ENCODE measurements at regions not wholly inside any gene's neighbourhood (a gene's known extent, or its start where the extent isn't known, plus 50 kb on each side); places are given as distances from the start of the nearest gene placed in this dataset.
"Not testable (repeated sequence)": the region's sequence is repeated elsewhere in the genome, so short reads cannot be mapped to it uniquely, and the experiment has no call there.

DNA sequence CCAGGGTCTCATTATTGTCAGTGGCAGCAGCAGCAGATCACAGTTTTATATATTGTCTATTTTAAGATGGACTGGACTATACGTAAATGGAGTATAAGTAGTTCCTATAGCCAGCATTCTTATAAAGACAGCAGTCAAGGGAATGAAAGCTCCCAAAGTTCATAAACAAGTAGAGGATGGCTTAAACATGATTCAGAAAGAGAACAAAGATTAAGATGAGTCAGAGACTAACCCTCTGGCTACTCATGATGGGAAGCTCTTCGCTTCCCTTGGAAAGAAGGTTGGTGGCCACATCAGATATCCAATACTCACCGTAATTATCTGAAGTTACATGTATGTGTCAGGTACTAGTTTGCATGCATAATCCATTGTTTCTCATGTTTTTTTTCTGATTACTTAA is 277.0 kb downstream of the INHBA start:
- DNase-seq (ENCODE audit: low spot score): no peak

DNA sequence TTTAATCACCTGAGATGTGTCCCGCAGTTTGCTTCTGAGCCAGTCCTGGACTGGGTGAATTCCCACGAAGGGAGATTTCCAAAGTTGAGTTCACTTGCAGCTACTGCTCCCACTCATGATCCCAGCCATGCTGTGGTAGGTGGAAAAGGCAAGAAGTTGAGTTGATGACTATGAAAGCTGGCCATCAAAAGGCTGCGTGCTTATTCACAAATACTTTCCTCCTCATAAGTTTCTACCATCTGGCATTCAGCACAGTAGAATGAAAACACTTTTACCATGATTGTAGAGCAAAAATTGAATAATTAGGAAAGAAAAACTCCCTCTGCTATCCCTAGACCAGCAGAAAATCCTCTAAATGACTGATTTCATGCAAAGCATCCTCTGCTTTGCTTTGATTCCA is 281.8 kb downstream of the INHBA start:
- no peak for DNase-seq (ENCODE audit: low spot score)

DNA sequence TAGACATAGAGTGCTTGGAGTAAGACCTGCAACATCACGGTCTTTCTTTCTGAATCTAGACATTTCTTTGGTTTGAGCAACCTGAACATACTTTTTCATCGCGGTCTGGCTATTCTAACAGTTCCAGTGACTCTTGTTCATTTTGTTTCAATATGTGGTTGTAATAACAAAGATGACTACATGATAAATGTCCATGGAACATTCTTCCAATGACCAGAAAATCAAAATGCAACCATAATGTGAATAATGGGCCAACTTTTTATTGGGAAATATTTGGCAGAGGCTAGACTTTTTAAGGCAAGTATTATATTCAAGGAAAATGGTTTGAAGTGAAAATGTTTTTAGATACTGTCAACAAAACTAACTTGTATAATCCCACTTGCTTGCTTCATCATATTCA is 282.5 kb downstream of the INHBA start:
- no peak for DNase-seq (ENCODE audit: low spot score)

DNA sequence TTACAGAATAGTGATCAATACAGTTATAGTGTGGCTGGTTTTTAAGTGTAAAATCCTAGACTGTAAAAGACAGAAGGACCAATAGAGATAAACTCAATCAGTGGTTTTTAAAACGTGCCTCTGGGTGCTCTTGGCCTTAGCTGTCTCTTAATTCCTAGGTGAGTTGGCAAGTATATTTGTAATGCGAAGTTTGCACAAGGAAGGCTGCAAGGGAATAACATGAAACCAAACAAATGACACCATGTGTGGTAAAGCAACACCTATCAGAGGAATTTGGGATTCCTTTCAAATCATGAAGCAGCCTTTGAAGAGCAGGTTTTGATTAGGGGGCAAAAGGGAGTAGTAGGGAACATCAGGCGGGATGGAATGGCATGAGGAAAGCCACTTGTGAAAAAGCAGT is 284.6 kb downstream of the INHBA start:
- DNase-seq (ENCODE audit: low spot score): no peak

GRCh38 chr7:41416208-41416595 is 286.7 kb downstream of the INHBA start:
- DNase-seq (ENCODE audit: low spot score): no peak

GRCh38 chr7:41415471-41416207 is 287.3 kb downstream of the INHBA start:
- DNase-seq (ENCODE audit: low spot score): no peak

DNA sequence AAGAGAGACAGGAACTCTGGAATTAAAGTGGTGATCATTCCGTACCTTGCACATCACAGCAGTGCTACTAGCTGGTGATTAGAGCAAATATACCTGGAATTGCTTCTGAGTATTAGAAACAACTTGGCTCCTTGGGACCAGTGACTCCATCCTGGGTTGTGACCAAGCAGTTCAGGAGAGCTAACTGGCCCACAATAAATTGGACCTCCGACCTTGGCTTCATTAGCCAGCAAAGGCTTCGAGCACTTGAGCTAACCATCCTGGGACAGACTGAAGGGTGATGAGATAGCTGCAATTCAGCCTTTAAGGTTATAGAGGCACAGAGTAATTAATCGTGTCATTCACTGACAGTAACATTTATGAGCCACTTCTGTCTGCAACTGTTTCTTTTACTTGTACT is 287.8 kb downstream of the INHBA start:
- DNase-seq (ENCODE audit: low spot score): no peak

DNA sequence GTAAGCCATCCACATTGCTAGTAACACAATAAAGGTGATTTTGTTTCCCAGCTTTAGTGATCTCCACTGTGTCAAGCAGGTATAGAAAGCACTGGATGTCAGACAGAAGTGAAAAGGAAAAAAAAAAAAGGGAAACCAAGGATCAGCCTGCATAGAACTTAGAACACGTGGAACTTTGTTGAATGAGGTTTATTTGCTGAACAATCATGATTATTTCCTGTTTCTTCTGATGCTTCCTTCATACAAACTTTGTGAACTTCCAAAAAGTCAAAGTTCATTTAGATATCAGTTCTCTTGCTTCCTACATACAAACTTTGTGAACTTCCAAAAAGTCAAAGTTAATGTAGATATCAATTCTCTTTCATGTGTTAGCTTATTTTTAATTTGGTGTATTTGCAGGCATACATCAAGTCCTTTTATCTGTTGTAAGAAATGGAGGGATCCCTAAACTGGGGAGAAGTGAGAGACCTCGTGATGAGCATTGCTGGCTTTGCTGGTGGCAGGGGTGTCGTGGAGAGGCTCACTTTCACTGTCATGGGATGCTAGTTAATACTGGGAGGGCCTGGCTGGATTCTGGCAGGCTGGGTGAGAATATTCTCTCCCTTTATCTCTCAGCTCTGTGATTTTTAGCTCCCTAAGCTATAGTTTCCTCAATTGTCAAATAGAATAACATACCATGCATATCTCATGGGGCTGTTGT is 298.4 kb downstream of the INHBA start:
- no peak for DNase-seq (ENCODE audit: low spot score)

DNA sequence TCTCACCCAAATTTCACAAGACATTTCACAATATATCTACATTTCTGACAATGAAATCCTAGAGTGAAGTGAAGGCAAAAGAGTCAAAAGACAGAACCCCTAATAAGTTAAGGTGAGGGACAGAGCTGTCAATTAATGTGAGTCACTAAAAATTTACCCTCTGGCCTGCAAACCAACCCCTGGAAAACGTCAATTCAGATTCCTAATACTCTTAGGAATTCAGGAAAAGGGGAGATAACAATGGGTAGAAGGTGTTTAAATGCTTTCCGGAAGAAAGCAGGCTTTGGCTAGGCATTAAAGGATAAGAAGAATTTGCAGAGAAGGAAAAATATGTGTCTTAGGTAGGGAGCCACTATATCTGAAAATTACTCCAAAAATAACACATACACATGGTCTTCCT is 299.6 kb downstream of the INHBA start:
- no peak for DNase-seq (ENCODE audit: low spot score)

- DNase-seq (ENCODE audit: low spot score): no peak
These were observed 301.1 kb downstream of the INHBA start for GRCh38 chr7:41401833-41402232.

- DNase-seq (ENCODE audit: low spot score): no peak
These were observed 303.7 kb downstream of the INHBA start for GRCh38 chr7:41399171-41399570.

DNA sequence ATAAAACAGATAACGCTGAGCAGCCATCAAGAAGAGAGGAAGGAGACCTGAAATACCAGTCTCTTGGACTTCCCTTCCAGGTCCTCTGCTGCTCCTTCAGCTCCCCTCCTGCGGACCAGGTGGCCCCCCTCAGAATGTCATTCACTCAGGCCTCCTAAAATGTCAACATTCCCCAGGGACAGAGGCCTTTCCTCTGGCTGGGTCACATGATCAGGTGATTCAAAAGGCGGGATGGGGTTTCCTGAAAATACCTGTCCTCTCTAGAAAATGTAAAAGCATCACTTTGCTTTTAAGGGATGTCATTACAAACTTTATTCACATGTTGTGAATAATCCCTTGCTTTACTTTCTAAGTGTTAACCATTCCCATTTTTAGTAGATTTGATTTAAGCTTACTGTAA is 311.1 kb downstream of the INHBA start:
- no peak for DNase-seq (ENCODE audit: low spot score)

GRCh38 chr7:41388933-41389332 is 314.0 kb downstream of the INHBA start:
- DNase-seq (ENCODE audit: low spot score): not testable (repeated sequence)

GRCh38 chr7:41385996-41386395 is 316.9 kb downstream of the INHBA start:
- DNase-seq (ENCODE audit: low spot score): no peak

GRCh38 chr7:41384418-41384817 is 318.5 kb downstream of the INHBA start:
- DNase-seq (ENCODE audit: low spot score): no peak

GRCh38 chr7:41383596-41383995 is 319.3 kb downstream of the INHBA start:
- DNase-seq (ENCODE audit: low spot score): no peak

GRCh38 chr7:41378156-41378555 is 324.7 kb downstream of the INHBA start:
- no peak for DNase-seq (ENCODE audit: low spot score)

DNA sequence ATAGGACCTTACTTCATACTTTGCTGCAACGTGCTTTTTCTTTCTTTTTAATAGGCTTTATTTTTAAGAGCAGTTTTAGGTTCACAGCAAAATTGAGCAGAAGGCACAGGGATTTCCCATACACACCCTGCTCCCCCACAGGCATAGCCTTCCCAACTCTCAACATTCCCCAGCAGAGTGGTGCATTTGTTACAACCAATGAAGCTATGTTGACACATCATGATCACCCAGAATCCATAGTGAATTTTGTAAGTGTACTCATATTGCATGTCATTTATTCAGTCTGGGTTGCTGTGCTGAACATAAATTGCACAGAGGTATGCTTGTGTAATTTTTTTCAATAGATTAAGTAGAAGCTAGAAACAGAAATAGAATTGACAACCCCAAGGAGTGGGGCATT is 327.3 kb downstream of the INHBA start:
- no peak for DNase-seq (ENCODE audit: low spot score)

- no peak for DNase-seq (ENCODE audit: low spot score)
These were observed 328.6 kb downstream of the INHBA start for GRCh38 chr7:41374150-41374848.

GRCh38 chr7:41367967-41368882 is 334.7 kb downstream of the INHBA start:
- DNase-seq (ENCODE audit: low spot score): no peak

DNA sequence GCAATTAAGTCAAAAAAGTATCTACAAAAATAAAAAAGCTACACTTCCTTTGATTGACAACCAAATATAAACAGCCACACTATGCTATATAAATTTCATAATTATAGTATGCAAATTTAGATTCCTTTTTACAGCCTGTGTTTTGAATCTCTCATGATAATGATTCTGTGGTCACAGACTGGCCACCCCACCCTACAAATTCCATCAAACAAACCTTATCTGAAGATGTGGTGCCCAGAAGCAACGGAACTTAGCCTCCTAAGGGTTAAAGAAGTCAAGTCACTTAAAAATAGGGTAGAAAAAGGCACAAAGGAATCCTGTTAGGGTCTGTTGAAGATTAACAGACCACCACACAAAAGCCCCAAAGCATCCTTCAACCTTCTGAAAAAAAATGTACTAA is 351.8 kb downstream of the INHBA start:
- DNase-seq (ENCODE audit: low spot score): no peak

- DNase-seq (ENCODE audit: low spot score): no peak
These were observed 356.0 kb downstream of the INHBA start for GRCh38 chr7:41346878-41347277.

Data from hematopoietic multipotent progenitor cell treated with erythropoietin and hydrocortisone succinate and interleukin-3 and kit ligand, for 15 days (in vitro differentiated cells).